ENCODE measurements at regions not wholly inside any gene's neighbourhood (a gene's known extent, or its start where the extent isn't known, plus 50 kb on each side); places are given as distances from the start of the nearest gene placed in this dataset.

- TF ChIP-seq CTCF (IDR thresholded peaks at IDR 0.05): no peak
These were observed 918.1 kb downstream of the ADGRL2 start for GRCh38 chr1:82718719-82719419.

- no peak for TF ChIP-seq CTCF (IDR thresholded peaks at IDR 0.05)
These were observed 909.4 kb downstream of the ADGRL2 start for GRCh38 chr1:82710091-82710490.

GRCh38 chr1:82707681-82708080, 906.9 kb downstream of the ADGRL2 start:
- TF ChIP-seq CTCF (IDR thresholded peaks at IDR 0.05): no peak

GRCh38 chr1:82706741-82707140, 906.0 kb downstream of the ADGRL2 start:
- TF ChIP-seq CTCF (IDR thresholded peaks at IDR 0.05): no peak

GRCh38 chr1:82704966-82705365, 904.2 kb downstream of the ADGRL2 start:
- no peak for TF ChIP-seq CTCF (IDR thresholded peaks at IDR 0.05)

GRCh38 chr1:82704393-82704792, 903.7 kb downstream of the ADGRL2 start:
- TF ChIP-seq CTCF (IDR thresholded peaks at IDR 0.05): no peak

- no peak for TF ChIP-seq CTCF (IDR thresholded peaks at IDR 0.05)
These were observed 903.2 kb downstream of the ADGRL2 start for GRCh38 chr1:82703951-82704350.

- TF ChIP-seq CTCF (IDR thresholded peaks at IDR 0.05): no peak
These were observed 899.7 kb downstream of the ADGRL2 start for GRCh38 chr1:82700476-82700875.
